Suppressor macrophage treated with lipopolysaccharide for 4 hours (primary cell): ENCODE measurements at regions not wholly inside any gene's neighbourhood (a gene's known extent, or its start where the extent isn't known, plus 50 kb on each side); places are given as distances from the start of the nearest gene placed in this dataset.
"Not testable (repeated sequence)": the region's sequence is repeated elsewhere in the genome, so short reads cannot be mapped to it uniquely, and the experiment has no call there.

Experiments used
- DNase-seq: peaks from one replicate; pipeline ENCODE4 v3.0.0-alpha.2; 2020

DNA sequence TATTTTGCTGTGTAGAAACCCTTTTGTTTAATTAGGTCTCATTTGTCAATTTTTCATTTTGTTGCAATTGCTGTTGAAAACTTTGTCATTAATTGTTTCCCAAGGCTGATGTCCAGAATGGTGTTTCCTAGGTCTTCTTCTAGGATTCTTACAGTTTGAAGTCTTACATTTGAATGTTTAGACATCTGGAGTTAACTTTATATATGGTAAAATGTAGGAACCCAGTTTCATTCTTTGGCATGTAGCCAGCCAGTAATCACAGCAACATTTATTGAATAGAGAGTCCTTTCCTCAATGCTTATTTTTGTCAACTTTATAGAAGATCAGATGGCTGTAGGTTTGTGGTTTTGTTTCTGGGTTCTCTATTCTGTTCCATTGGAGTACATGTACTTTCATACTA lies 1290.8 kb upstream of the CDH9 start:
- DNase-seq, result no peak

DNA sequence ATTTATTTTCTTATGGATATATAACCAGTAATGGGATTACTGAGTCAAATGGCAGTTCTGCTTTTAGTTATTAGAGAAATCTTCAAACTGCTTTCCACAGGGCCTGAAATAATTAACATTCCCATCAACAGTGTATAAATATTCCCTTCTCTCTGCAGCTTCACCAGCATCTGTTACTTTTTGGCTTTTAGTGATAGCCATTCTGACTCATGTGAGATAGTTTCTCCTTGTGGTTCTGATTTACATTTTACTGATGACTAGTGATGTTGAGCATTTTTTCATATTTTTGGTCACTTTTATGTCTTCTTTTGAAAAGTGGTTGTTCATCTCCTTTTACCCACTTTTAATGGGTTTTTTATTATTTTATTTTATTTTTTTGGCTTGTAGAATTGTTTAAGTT lies 1290.3 kb upstream of the CDH9 start:
- DNase-seq, result no peak

DNA sequence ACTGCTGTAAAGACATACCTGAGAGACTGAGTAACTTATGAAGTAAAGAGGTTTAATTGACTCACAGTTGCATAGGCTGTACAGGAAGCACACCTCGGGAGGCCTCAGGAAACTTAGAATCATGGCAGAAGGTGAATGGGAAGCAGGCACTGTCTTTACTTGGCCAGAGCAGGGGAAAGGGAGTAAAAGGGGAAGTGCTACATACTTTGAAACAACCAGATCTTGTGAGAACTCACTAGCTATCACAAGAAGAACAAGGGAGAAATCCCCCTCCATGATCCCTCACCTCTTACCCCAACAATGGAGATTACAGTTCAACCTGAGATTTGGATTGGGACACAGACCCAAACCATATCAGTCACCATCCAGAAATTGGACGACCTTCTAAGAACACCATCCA lies 1285.8 kb upstream of the CDH9 start:
- DNase-seq, result no peak

DNA sequence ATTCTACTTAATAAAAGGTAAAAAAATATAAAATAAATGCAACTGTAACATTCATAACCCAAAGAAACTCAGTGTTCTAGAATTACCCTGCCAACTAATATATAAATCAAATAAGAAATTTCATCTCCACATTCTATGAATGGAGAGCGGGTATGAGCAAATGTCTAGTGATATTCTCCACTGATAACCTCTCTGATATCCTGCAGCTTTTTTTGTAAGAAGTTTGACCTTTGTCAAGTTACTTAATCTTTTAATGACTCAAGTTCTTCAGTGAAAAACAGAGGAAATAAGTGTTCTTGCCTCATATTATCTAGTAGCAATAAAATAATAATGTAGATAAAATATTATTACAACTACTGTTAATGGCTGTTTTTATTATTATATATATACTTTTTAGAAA lies 1275.6 kb upstream of the CDH9 start:
- DNase-seq, result no peak

DNA sequence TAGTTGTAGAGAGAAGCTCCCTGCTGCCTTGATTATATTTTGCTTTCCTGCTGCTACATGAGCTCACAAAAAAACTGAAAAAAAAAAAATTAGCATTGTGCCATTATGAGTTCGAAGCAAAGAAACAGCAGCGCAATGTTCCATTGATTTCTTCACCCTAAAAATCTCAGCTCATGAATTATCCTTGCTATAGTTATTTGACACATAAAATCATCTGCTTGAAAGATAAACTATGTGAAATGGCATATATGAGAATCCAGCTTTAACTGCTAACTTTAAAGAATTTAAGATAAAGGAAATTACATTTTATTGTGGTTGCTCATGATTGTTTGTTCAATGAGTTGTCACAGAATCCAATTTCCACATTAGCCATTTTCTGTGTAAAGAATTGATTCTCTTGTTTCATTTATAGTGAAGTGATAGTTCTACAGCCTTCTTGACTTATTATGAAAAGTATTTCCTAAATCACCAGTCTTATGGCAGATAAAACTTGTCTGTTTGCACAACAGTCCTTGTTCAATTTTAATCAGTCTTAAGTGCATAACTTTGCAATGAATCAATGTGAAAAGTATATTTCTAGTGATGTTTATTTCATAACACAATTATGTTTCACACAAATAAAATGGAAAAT lies 1275.0 kb upstream of the CDH9 start:
- no peak for DNase-seq

DNA sequence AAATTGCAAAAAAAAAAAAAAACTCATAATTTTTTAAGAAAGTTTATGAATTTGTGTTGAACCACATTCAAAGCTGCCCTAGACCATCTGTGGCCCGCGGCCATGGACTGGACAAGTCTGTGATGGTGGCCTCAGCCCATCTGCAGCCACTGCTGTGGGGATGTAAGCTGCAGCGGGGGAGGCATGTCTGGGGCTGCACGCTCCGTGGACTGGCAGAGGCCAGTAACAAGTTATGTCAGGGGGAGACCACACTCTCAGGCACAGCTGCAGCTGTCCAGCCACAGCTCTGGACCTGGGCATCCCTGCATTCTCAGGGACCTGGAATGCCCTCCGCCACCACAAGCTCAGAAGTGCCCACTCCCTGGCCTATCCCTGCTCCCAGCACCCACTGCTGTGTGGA lies 1272.3 kb upstream of the CDH9 start:
- DNase-seq, result no peak

DNA sequence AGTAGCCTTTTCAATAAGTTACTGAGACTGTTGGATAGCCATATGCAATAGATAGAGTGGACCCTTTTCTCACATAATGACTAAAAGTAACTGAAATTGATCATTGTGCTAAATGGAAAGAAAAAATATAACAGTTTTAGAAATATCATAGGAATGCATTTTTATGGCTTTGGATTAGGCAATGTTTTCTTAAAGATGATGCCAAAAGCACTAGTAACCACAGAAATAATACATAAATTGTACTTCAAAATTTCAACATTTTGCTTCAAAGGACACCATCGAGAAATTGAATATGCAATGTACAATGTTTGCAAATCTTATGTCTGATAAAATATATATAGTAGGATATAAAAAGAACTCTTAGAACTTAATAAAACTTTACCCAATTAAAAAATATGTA lies 1267.5 kb upstream of the CDH9 start:
- DNase-seq, result no peak

DNA sequence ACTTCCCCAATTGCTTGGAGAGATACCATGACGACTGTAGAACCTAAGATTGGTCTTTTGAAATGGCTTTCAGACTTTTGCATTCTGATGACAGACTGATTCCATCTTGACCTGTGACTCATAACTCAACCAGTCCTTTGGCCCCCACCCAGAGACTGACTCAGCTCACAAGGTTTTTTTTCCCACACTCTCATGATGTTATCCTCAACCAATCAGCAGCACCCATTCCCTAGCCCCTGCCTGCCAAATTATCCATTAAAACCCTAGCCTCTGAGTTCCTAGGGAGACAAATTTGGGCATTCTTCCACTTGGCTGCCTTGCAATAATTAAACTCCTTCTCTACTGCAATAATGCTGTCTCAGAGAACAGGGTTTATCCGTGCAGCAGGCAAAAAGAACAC lies 1263.3 kb upstream of the CDH9 start:
- no peak for DNase-seq

DNA sequence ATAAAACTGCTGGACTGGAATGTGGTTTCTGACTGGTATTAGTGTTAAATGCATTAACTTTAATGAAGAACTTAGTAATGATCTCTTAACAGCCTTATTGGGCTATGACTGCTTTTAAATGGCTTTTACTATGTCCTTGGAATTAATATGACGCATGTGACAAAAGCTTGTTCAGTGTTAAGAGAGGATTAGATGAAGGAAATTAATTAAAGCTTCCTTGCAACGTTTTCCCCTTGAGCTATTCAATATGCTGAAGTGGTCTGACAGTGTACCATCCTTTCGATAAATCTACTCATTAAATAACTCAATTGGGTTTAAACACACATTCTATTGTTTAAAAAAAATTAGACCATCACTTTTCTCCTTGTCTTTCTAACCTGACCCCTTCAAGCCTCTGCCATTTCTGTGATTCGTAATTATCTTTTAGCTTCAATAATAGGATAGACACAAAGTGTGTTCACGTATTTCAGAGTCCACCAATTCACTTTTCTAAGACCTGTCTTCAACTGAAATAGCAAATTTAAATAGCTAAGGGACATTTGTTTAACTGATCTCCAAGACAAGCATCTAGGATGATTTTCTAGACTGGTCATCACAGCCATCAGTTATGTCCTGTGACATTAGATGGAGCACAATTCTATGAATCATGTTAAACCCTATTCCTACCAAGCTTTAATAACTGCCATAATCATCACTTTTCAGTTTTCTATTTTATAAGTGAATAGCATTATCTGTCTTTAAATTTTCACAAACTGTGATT lies 1258.0 kb upstream of the CDH9 start:
- no peak for DNase-seq

DNA sequence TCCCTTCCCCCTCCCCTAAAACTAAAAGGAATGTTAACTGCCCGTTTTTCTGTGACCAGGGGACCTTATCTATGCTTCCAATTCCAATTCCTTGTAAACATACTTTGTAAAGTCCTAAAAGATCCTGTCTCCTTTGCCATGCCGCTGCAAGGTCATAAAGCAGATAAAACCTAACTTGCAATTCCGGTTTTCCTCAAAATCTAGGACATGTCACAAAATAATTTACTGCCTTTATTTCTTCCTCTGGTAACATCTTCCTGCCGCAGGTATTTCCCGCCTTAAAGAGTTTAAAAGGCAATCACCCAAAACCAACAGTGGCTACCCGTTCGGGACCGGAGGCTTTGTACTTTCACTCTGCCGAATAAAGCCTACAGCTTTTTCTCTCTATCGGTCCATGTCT lies 1248.6 kb upstream of the CDH9 start:
- DNase-seq, result not testable (repeated sequence)

DNA sequence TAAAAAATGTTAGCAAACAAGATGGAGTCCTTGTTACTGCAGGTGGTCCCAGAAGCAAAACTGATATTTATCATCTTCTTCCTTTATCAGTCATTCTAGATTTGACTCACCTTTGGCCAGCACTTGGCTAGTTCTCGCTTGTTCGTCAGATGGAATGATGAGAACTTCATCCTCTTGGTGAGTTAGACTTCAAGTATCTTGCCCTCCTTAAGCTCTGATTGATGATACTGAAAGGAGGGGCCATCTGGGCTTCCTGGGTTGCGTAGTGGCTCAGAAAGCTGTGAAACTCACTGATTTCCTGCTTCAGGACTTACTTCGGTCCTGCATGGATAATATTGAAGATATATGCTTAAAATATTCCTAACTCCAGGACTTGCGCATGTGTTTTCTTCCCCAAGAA lies 1248.2 kb upstream of the CDH9 start:
- no peak for DNase-seq

DNA sequence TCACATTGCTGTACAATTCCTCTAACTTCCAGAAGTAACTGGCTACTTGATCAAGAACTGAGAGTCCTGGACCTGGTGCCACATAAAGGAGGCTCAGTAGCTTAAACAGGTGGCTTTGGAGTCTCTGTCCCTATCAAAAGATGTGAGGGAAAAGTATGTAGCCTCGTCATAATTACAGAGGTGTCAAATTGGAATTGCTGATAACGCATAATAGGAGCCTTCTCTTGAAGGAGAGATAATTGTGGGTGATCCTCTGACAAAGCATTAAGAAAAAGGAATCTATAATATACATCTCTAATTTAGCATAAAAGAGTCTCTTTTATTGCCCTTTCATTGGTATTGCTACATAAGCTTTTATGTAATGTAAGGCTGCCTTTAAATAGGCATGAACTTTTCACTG lies 1246.4 kb upstream of the CDH9 start:
- DNase-seq, result no peak

DNA sequence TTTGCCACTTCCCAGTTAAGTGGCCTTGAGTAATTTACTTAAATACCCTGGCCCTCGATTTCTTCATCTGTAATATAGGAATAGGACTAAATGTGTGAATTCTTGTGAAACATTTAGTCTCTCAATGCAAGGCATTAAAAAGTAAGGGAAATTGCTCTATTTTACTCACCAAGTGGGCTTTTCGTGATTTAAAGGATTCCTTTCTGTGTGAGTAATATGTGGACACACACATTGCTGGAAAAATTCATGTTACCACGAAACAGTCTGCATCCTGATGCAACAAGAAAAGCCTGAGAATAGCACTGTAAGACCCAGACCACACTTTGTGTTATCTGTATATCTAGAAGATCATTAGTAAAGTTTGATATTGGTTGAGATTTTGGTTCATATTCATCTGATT lies 1243.0 kb upstream of the CDH9 start:
- no peak for DNase-seq

DNA sequence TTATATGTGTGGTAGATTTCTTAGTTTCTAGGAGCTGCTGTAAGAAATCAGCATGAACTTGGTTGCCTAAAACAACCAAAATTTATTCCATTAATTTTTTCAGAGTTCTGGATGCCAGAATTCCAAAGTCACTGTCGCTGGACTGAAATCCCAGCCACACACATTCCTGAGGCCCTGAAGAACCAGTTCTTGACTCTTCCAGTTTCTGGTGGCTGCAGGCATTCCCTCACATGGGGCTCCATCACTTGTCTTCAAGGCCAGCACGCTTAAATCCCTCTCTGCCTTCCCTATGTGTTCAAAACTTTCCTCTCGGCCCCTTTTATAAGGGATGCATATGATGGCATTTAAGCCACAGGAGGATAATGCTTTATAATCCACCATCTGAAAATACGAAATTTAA lies 1237.5 kb upstream of the CDH9 start:
- no peak for DNase-seq

DNA sequence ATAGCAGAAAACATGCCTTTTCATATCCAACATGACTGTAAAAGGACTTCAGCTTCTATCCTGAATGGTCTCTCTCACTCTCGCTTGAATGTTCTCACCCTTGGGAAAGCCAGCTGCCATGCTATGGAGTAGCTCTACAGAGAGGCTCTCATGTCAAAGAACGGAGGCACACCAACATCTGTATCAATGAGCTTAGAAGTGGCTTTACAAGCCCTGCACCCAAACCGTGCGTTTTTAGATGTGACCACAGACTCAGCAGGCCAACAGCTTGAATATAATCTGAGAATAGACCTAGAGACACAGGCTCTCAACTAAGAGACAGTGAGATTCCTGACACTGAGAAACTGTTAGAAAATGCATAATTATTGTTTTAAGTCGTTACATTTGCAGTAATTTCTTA lies 1231.6 kb upstream of the CDH9 start:
- no peak for DNase-seq

DNA sequence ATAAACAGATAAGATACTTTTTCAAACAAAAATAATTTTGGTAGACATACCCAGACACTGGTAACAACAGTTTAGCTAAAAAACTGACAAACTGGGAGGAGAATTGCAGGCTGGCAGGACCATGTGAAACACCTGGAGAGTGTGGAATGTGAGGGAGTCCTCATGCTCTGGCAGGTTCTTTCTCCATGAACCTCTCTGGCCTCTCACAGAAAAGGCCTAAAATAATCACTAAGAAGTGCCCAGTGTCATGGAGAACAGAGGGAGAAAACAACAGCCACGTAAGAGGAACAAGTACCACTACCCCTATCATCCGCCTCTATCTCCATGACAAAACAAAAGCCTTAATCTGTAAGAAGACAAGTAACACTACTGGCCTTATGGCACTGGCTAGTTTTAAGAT lies 1227.5 kb upstream of the CDH9 start:
- DNase-seq, result no peak

DNA sequence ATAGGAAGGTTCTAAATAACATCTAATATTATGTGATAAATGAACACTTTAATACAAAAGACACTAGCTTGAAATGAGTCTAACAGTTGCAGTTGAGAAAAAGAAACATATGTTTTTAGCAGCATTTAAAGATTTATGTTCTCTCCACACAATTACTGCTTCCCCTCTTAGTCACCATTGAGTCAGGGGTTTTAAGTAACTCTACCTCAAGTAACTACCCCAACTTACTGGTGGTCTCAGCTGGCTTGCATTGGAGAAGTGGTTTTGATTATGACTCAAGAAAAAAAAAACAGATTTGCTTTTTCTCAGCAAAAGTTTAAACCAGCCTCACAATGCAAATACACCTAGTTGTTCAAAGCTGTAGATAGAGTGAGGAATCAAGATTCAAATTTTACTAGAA lies 1216.5 kb upstream of the CDH9 start:
- no peak for DNase-seq

DNA sequence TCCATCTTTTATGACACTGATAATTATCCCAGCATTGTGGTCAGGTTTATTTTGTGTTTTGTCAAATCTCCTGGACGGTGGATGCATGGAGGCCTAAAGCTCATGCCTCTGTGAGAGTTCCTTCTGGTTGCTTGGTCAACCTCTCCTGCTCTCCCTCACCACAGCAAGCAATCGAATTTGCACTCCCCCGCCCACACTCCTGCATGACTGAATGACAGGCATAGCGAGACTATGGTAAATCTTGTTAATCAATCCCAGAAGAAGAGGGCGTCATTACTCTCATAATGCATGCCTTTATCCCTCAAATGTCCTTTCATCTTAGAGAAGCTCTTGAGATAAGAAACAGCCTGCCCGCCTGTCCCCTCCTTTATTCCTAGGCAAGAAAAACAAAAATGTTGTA lies 1215.0 kb upstream of the CDH9 start:
- no peak for DNase-seq

DNA sequence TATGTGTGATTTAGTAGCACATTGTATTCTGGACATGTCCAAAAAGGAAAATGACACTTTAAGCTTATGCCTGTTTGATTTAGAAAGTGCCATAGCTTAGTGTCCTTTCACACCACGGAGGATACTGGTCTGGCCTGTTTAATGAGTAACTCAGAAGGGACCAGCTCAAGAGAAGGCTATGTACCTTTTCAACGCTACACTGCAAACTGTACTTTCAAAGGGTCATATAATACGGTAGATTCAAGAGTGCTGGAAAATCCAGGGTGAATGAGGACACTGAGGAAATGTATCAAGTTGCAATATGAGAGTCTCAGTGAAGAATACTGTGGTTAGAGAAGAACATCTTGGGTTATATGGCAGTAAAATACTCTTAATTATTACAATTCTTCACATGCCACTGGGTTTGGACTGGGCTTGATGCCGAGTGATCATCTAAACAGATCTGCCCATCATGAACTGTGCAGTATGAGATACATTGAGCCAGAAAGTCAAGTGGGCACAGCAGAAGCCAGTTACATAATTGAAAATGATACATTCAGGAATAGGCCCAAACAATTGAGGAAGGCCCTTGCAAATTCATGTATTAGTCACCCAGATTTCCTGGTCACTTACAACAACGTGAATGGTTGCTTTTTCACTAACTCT lies 1211.5 kb upstream of the CDH9 start:
- no peak for DNase-seq

DNA sequence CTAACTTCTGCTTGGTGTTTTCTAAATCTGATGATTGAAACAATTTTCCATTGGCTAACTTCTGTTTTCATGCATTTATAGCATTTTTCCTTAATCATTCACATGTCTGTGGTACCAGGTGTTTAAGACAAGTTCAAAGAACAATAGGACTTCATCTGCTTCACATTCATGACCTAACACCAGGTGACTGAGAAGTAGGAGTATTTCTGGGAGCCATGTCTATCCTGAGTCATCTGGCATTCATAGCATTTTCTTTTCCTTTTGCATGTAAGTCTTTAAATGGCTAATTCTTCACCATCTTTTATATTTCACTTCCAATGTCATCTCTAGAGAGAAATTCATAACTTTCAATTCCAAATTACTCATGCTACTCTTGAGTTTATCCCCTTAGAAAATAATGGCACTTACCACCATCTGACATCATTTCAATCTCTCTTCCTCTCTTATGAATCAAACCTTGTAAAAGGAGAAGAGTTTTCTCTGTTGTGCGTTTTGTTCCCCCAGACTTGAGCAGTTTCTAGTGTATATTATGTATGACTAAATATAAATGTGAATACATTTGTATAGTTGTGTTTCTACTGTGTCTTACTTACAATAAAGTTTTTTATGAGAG lies 1196.1 kb upstream of the CDH9 start:
- DNase-seq, result no peak

DNA sequence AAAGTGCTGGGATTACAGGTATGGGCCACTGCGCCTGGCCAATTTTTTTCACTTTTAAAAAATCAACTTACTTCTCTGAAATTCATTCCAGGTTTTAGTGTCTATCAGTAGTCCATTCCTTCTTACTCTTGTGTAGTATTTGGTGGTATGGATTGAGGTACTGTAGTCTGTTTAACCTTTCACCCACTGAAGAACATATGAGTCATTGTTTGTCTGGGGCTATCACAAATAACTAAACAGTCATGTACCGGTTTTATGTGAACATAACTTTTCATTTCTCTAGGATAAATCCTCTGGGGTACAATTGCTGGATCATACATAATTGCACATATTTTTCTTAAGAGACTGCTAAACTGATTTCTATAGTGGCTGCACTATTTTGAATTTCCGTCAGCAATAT lies 1188.0 kb upstream of the CDH9 start:
- no peak for DNase-seq

DNA sequence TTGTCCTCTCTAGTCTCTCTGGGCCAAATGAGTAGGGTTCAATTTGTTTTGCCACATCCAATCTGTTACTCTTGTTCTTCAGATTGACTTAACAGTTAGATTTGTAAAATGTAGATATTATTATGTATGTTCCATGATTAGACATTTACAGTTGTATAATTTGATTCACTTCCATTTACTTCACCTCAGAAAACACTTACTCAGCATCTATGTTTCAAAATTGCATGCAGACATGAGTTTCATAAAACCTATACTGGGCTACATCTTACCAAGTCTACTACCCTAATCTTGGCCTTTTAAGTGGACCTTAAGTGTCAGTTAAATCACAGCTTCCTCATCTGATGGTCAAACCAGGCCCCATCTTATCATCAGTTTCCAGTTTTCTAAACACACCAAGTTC lies 1181.2 kb upstream of the CDH9 start:
- DNase-seq, result no peak

DNA sequence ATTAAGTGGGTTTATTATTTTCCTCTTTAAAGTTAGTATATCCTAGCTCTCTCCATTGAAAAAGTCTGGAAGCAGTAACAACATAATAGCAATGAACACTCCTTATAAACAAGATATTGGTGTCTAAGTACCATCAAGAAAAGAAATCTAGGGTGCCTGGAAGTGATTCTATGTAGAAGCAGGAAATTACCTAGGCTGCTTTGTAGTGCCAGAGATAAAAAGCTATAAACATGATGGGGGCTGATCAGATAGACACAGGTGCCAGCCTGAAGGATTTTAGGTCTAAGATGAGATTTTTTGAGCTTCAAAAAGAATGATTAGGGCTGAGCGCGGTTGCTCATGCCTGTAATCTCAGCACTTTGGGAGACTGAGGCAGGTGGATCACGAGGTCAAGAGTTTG lies 1179.3 kb upstream of the CDH9 start:
- no peak for DNase-seq

DNA sequence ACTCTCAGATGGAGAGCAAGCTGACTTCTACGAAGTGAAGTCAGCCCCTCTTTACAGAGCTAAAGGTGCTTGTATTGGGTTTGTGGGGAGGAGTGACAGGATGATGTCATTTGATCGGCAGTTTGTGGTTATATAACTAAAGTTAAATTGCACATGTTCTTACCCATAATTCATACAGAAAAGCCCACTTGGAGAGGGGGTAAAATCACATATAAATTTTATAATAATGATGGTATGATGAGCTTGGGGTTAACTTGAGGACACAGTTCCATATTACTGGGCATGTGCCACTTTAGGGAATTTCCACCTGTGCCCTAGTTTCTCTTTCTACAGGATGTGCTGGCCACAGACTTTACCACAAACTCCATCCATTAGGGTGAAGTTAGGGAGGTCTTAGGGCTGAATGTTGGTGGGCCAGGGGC lies 1178.6 kb upstream of the CDH9 start:
- no peak for DNase-seq
